WERI-Rb-1 (cell line): ENCODE measurements at regions not wholly inside any gene's neighbourhood (a gene's known extent, or its start where the extent isn't known, plus 50 kb on each side); places are given as distances from the start of the nearest gene placed in this dataset.

Experiments used
- DNase-seq: peaks from one replicate; pipeline ENCODE4 v3.0.0-alpha.2; 2020
- H3K27ac ChIP-seq: fragments of 250-450 bp; sonication (Bioruptor Pico); 2 replicates; pipeline ENCODE4 v1.5.1; 2020; ENCODE audit warnings: mild to moderate bottlenecking, moderate library complexity
- H3K27me3 ChIP-seq: fragments of 250-450 bp; sonication (Bioruptor Pico); 2 replicates; pipeline ENCODE4 v1.5.1; 2021; ENCODE audit warnings: mild to moderate bottlenecking, low read depth, moderate library complexity; ENCODE audit not compliant: insufficient read depth, severe bottlenecking
- H3K36me3 ChIP-seq: fragments of 250-450 bp; sonication (Bioruptor Pico); 2 replicates; pipeline ENCODE4 v1.5.1; 2020; ENCODE audit warnings: mild to moderate bottlenecking, moderate library complexity
- H3K4me3 ChIP-seq: 2 replicates; pipeline ENCODE4 v1.5.1; 2011; ENCODE audit warnings: low read depth, mild to moderate bottlenecking, control low read depth, low read length
- H3K9me3 ChIP-seq: fragments of 250-450 bp; sonication (Bioruptor Pico); 2 replicates; pipeline ENCODE4 v1.5.1; 2021; ENCODE audit warnings: mild to moderate bottlenecking, moderate library complexity; ENCODE audit not compliant: severe bottlenecking
- CTCF ChIP-seq: IDR thresholded peaks from 2 replicates; pipeline ENCODE4 v1.5.1; 2011; ENCODE audit warnings: low read depth, mild to moderate bottlenecking, control low read depth, inconsistent platforms, low read length

GRCh38 chr2:238689331-238689730, 158.6 kb upstream of the TWIST2 start:
- Histone ChIP-seq H3K36me3 (no peaks in the 10 kb centered on the region), H3K27ac (no peak overlapping the region), H3K27me3 (peaks cover 92% of the 10 kb centered on the region), H3K9me3 (no peaks in the 10 kb centered on the region), H3K4me3 (no peak overlapping the region)
- TF ChIP-seq CTCF: no peak
- no peak for DNase-seq

GRCh38 chr2:238689871-238690389, 158.0 kb upstream of the TWIST2 start:
- H3K27me3 ChIP-seq: peaks cover 92% of the 10 kb centered on the region
- DNase-seq: no peak
- TF ChIP-seq CTCF: no peak
- H3K4me3 ChIP-seq: no peak overlapping the region
- H3K27ac ChIP-seq: no peak overlapping the region
- H3K9me3 ChIP-seq: no peaks in the 10 kb centered on the region
- no peaks in the 10 kb centered on the region for H3K36me3 ChIP-seq

- H3K9me3 ChIP-seq: no peaks in the 10 kb centered on the region
- no peak for TF ChIP-seq CTCF
- H3K36me3 ChIP-seq: no peaks in the 10 kb centered on the region
- H3K27me3 ChIP-seq: peaks cover 92% of the 10 kb centered on the region
- no peak overlapping the region for H3K27ac ChIP-seq
- DNase-seq: no peak
- H3K4me3 ChIP-seq: no peak overlapping the region
Observed at GRCh38 chr2:238690511-238690910, 157.4 kb upstream of the TWIST2 start.

GRCh38 chr2:238691596-238692491, 156.0 kb upstream of the TWIST2 start:
- H3K4me3 ChIP-seq: no peak overlapping the region
- no peaks in the 10 kb centered on the region for H3K9me3 ChIP-seq
- H3K27ac ChIP-seq: no peak overlapping the region
- peaks cover 91% of the 10 kb centered on the region for H3K27me3 ChIP-seq
- DNase-seq: no peak
- TF ChIP-seq CTCF: no peak
- H3K36me3 ChIP-seq: no peaks in the 10 kb centered on the region

- no peaks in the 10 kb centered on the region for H3K36me3 ChIP-seq
- DNase-seq: no peak
- no peak overlapping the region for H3K4me3 ChIP-seq
- no peak for TF ChIP-seq CTCF
- H3K27me3 ChIP-seq: peaks cover 91% of the 10 kb centered on the region
- H3K27ac ChIP-seq: no peak overlapping the region
- H3K9me3 ChIP-seq: no peaks in the 10 kb centered on the region
Observed at GRCh38 chr2:238692562-238692961, 155.3 kb upstream of the TWIST2 start.
